Panc1 (cell line): ENCODE measurements at regions not wholly inside any gene's neighbourhood (a gene's known extent, or its start where the extent isn't known, plus 50 kb on each side); places are given as distances from the start of the nearest gene placed in this dataset.
"Not testable (repeated sequence)": the region's sequence is repeated elsewhere in the genome, so short reads cannot be mapped to it uniquely, and the experiment has no call there.

Source experiments
- ATAC-seq: fragments of 200-7000 bp; cut with Tn5 transposase; 2 replicates; pipeline ENCODE4 v1.9.1; 2020; ENCODE audit warnings: mild to moderate bottlenecking, moderate library complexity
- BruUV-seq: library from RNA; stranded (reverse); fragments of 400-500 nt; replicated peaks from 2 replicates; lab custom pipeline; 2021; lab: Mats Ljungman, UMichigan
- CTCF ChIA-PET: fragments of 300-600 bp; sonication (Branson Sonifier 250); formaldehyde crosslinking; loops from one replicate; lab custom pipeline; 2022; ENCODE audit warnings: antibody characterized with exemption; lab: Charles Lee
- POLR2A ChIA-PET: fragments of 300-600 bp; sonication (Branson Sonifier 250); formaldehyde crosslinking; loops from one replicate; lab custom pipeline; 2022; ENCODE audit warnings: antibody characterized with exemption; lab: Charles Lee
- DNase-seq: peaks from one replicate; pipeline ENCODE4 v3.0.0-alpha.2; 2010; ENCODE audit warnings: low read depth, low spot score
- H3K27ac ChIP-seq: 2 replicates; pipeline ENCODE4 v1.5.1; 2011; ENCODE audit warnings: mild to moderate bottlenecking, low read length, inconsistent platforms
- H3K27me3 ChIP-seq: fragments of 200-500 bp; sonication (Bioruptor generic); 2 replicates; pipeline ENCODE4 v1.6.0; 2014; ENCODE audit warnings: low read length, inconsistent platforms; ENCODE audit not compliant: control insufficient read depth, insufficient read depth
- H3K36me3 ChIP-seq: fragments of 200-500 bp; sonication (Bioruptor generic); 2 replicates; pipeline ENCODE4 v1.5.1; 2014; ENCODE audit warnings: inconsistent platforms, mild to moderate bottlenecking, low read length, moderate library complexity; ENCODE audit not compliant: control insufficient read depth, insufficient read depth
- H3K4me1 ChIP-seq: 2 replicates; pipeline ENCODE4 v1.5.1; 2011; ENCODE audit warnings: inconsistent platforms, mild to moderate bottlenecking, low read length, moderate library complexity; ENCODE audit not compliant: control insufficient read depth, insufficient read depth
- H3K4me3 ChIP-seq, 2 experiments: 2 replicates each; pipeline ENCODE4 v1.5.1; 2011 to 2012; ENCODE audit warnings: low read depth in 2 of 2, low read length in 2 of 2, mild to moderate bottlenecking in 2 of 2, inconsistent platforms in 1 of 2, moderate library complexity in 1 of 2
- H3K9me3 ChIP-seq: fragments of 200-500 bp; sonication (Bioruptor generic); 2 replicates; pipeline ENCODE4 v1.5.1; 2014; ENCODE audit warnings: low read depth, mild to moderate bottlenecking, inconsistent platforms, low read length, moderate library complexity; ENCODE audit not compliant: control insufficient read depth, insufficient read depth
- POLR2AphosphoS5 ChIP-seq: IDR thresholded peaks from 2 replicates; pipeline ENCODE4 v1.6.1; 2012; ENCODE audit warnings: mild to moderate bottlenecking, low read depth, low read length, moderate library complexity
- REST ChIP-seq, 2 experiments: IDR thresholded peaks; 2 replicates each; pipeline ENCODE4 v1.6.1; 2011 to 2012; ENCODE audit warnings: low read depth in 2 of 2, control low read depth in 1 of 2, low read length in 1 of 2, mild to moderate bottlenecking in 1 of 2, moderate library complexity in 1 of 2; ENCODE audit not compliant: insufficient read depth in 1 of 2
- SIN3A ChIP-seq: IDR thresholded peaks from 2 replicates; pipeline ENCODE4 v1.6.1; 2012; ENCODE audit warnings: low read depth, mild to moderate bottlenecking, low read length, moderate library complexity, borderline replicate concordance; ENCODE audit not compliant: insufficient read depth
- in situ Hi-C: cut with HindIII; loops from 2 replicates; pipeline ENCODE4 v1.10.0; 2016; ENCODE audit warnings: low sequenced_read_pairs, low pct_unique_long_range_greater_than_20kb
- intact Hi-C: fragments of 100-400 bp; cut with micrococcal nuclease; formaldehyde crosslinking; loops from one replicate; pipeline ENCODE4 v1.10.0; 2022; ENCODE audit not compliant: unreplicated experiment
- TF ChIP-seq, protein P1 (sequence below): fragments of 450-650 bp; IDR thresholded peaks from 2 replicates; pipeline ENCODE4 v1.5.1; 2017; ENCODE audit warnings: mild to moderate bottlenecking

GRCh38 chr2:36165132-36165531, 190.4 kb upstream of the CRIM1 start:
- H3K27me3 ChIP-seq: no peaks in the 10 kb centered on the region
- no peak overlapping the region for H3K4me3 ChIP-seq
- DNase-seq (no peak), ATAC-seq (no peak)
- no peak overlapping the region for H3K27ac ChIP-seq
- H3K4me1 ChIP-seq: no peaks in the 10 kb centered on the region
- TF ChIP-seq REST (IDR thresholded peaks at IDR 0.05; ENCODE audit: insufficient read depth in 1 of 2, low read depth in 2 of 2, low read length in 1 of 2) (no peak), SIN3A (no peak), POLR2AphosphoS5 (no peak)
- no TSS peak for BruUV-seq
- no peaks in the 10 kb centered on the region for H3K9me3 ChIP-seq
- in situ Hi-C loops (no loop called here), intact Hi-C loops (no loop called here)
- ChIA-PET CTCF (no interaction called here), POLR2A (no interaction called here)
- H3K36me3 ChIP-seq: no peaks in the 10 kb centered on the region

- TF ChIP-seq POLR2AphosphoS5 (no peak), REST (IDR thresholded peaks at IDR 0.05; ENCODE audit: insufficient read depth in 1 of 2, low read depth in 2 of 2, low read length in 1 of 2) (no peak)
- TF ChIP-seq, protein P1, sequence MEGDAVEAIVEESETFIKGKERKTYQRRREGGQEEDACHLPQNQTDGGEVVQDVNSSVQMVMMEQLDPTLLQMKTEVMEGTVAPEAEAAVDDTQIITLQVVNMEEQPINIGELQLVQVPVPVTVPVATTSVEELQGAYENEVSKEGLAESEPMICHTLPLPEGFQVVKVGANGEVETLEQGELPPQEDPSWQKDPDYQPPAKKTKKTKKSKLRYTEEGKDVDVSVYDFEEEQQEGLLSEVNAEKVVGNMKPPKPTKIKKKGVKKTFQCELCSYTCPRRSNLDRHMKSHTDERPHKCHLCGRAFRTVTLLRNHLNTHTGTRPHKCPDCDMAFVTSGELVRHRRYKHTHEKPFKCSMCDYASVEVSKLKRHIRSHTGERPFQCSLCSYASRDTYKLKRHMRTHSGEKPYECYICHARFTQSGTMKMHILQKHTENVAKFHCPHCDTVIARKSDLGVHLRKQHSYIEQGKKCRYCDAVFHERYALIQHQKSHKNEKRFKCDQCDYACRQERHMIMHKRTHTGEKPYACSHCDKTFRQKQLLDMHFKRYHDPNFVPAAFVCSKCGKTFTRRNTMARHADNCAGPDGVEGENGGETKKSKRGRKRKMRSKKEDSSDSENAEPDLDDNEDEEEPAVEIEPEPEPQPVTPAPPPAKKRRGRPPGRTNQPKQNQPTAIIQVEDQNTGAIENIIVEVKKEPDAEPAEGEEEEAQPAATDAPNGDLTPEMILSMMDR: no peak
- Histone ChIP-seq H3K36me3 (no peaks in the 10 kb centered on the region), H3K27me3 (no peaks in the 10 kb centered on the region), H3K4me3 (no peak overlapping the region), H3K27ac (no peak overlapping the region), H3K4me1 (no peaks in the 10 kb centered on the region), H3K9me3 (no peaks in the 10 kb centered on the region)
- POLR2A ChIA-PET: interaction anchor here (0.6 kb wide), 1 partner anchor 18 kb away, joined by 3 read pairs; no protein-coding TSS in a partner anchor
- intact Hi-C loops: no loop called here
- BruUV-seq: no TSS peak
- in situ Hi-C loops: no loop called here
- CTCF ChIA-PET: no interaction called here
- no peak for ATAC-seq
- no peak for DNase-seq
Observed at GRCh38 chr2:36163520-36164254, 191.9 kb upstream of the CRIM1 start.

DNA sequence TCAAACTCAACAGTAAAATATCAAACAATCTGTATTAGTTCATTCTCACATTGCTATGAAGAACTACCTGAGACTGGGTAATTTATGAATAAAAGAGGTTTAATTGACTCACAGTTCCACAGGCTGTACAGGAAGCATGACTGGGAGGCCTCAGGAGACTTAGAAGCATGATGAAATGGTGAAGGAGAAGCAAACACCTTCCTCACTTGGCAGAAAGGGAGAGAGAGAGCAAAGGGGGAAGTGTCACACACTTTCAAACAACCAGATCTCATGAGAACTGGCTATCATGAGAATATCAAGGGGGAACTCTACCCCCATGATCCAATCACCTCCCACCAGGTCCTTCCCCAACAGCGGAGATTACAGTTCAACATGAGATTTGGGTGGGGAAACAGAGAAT, 198.5 kb upstream of the CRIM1 start:
- H3K9me3 ChIP-seq, H3K4me1 ChIP-seq, H3K4me3 ChIP-seq, BruUV-seq, DNase-seq, POLR2A ChIA-PET, H3K27me3 ChIP-seq, H3K27ac ChIP-seq, ATAC-seq, CTCF ChIA-PET, H3K36me3 ChIP-seq, in situ Hi-C loops, intact Hi-C loops: not testable (repeated sequence)
